IMR-90 (cell line): ENCODE measurements at regions not wholly inside any gene's neighbourhood (a gene's known extent, or its start where the extent isn't known, plus 50 kb on each side); places are given as distances from the start of the nearest gene placed in this dataset.

ENCODE experiments used
- ATAC-seq: fragments of 200-7000 bp; cut with Tn5 transposase; 2 replicates; pipeline ENCODE4 v1.9.1; 2020; ENCODE audit warnings: low read depth, mild to moderate bottlenecking, moderate library complexity
- BruUV-seq: library from RNA; stranded (reverse); fragments of 400-500 nt; replicated peaks from 2 replicates; lab custom pipeline; 2021; lab: Mats Ljungman, UMichigan
- CTCF ChIA-PET: fragments of 300-600 bp; formaldehyde crosslinking; extraction: SDS; loops from one replicate; lab custom pipeline; 2021; ENCODE audit warnings: antibody characterized with exemption; lab: Yijun Ruan, JAX
- POLR2A ChIA-PET: fragments of 300-600 bp; sonication (Branson Sonifier 250); formaldehyde crosslinking; loops from one replicate; lab custom pipeline; 2022; ENCODE audit warnings: antibody characterized with exemption; ENCODE audit not compliant: unreplicated experiment; lab: Charles Lee
- DNase-seq: peaks from one replicate; pipeline ENCODE4 v3.0.0; 2013
- H2AFZ ChIP-seq: replicated peaks from 2 replicates; pipeline ENCODE3; 2013; ENCODE audit warnings: low read length, mild to moderate bottlenecking; ENCODE audit not compliant: poor library complexity
- H2AK5ac ChIP-seq: 2 replicates; pipeline ENCODE4 v1.6.1; 2013; ENCODE audit warnings: low read depth, low read length, inconsistent platforms
- H2AK9ac ChIP-seq: replicated peaks from 2 replicates; pipeline ENCODE3; 2013; ENCODE audit warnings: mild to moderate bottlenecking, low read depth, low read length, moderate library complexity; ENCODE audit not compliant: poor library complexity
- H2BK120ac ChIP-seq: 2 replicates; pipeline ENCODE4 v1.6.1; 2013; ENCODE audit warnings: low read depth, low read length, inconsistent platforms
- H2BK15ac ChIP-seq: 3 replicates; pipeline ENCODE4 v1.6.1; 2013; ENCODE audit warnings: low read depth, low read length, inconsistent platforms
- H2BK20ac ChIP-seq: 2 replicates; pipeline ENCODE4 v1.6.1; 2013; ENCODE audit warnings: low read depth, mild to moderate bottlenecking, inconsistent platforms, low read length, moderate library complexity
- H2BK5ac ChIP-seq: 2 replicates; pipeline ENCODE4 v1.6.1; 2013; ENCODE audit warnings: mild to moderate bottlenecking, low read depth, low read length, inconsistent platforms; ENCODE audit not compliant: poor library complexity, severe bottlenecking
- H3K14ac ChIP-seq: replicated peaks from 2 replicates; pipeline ENCODE4 v1.6.1; 2013; ENCODE audit warnings: low read depth, low read length, inconsistent platforms
- H3K18ac ChIP-seq: 2 replicates; pipeline ENCODE4 v1.6.1; 2013; ENCODE audit warnings: low read depth, low read length, control low read depth
- H3K23ac ChIP-seq: 2 replicates; pipeline ENCODE4 v1.6.1; 2013; ENCODE audit warnings: low read depth, low read length, inconsistent platforms
- H3K27ac ChIP-seq: 2 replicates; pipeline ENCODE4 v1.5.1; 2013; ENCODE audit warnings: mild to moderate bottlenecking, control low read depth, low read length; ENCODE audit not compliant: insufficient read depth
- H3K27me3 ChIP-seq: 2 replicates; pipeline ENCODE4 v1.6.1; 2013; ENCODE audit warnings: low read length; ENCODE audit not compliant: control insufficient read depth, insufficient read depth
- H3K36me3 ChIP-seq: 2 replicates; pipeline ENCODE4 v1.6.1; 2013; ENCODE audit warnings: low read length, mixed read lengths; ENCODE audit not compliant: control insufficient read depth, insufficient read depth
- H3K4ac ChIP-seq: 2 replicates; pipeline ENCODE4 v1.6.1; 2013; ENCODE audit warnings: low read depth, low read length, inconsistent platforms
- H3K4me1 ChIP-seq: 2 replicates; pipeline ENCODE4 v1.6.1; 2013; ENCODE audit warnings: low read length, mixed read lengths; ENCODE audit not compliant: control insufficient read depth, insufficient read depth
- H3K4me2 ChIP-seq: 2 replicates; pipeline ENCODE4 v1.6.1; 2013; ENCODE audit warnings: low read depth, mild to moderate bottlenecking, control low read depth, low read length, moderate library complexity
- H3K4me3 ChIP-seq: 2 replicates; pipeline ENCODE4 v1.5.1; 2013; ENCODE audit warnings: low read depth, mild to moderate bottlenecking, control low read depth, low read length, moderate library complexity; ENCODE audit not compliant: insufficient read depth
- H3K56ac ChIP-seq: 2 replicates; pipeline ENCODE4 v1.6.1; 2013; ENCODE audit warnings: low read length, inconsistent platforms; ENCODE audit not compliant: insufficient read depth; ENCODE audit errors: extremely low read depth
- H3K79me1 ChIP-seq, 2 experiments: 2 replicates each; pipeline ENCODE4 v1.6.1; 2013; ENCODE audit warnings: low read length in 2 of 2, inconsistent platforms in 1 of 2, low read depth in 1 of 2
- H3K9ac ChIP-seq: 2 replicates; pipeline ENCODE4 v1.6.1; 2013; ENCODE audit warnings: low read depth, low read length, control low read depth
- H3K9me1 ChIP-seq: 2 replicates; pipeline ENCODE4 v1.6.1; 2013; ENCODE audit warnings: low read length, inconsistent platforms; ENCODE audit not compliant: insufficient read depth
- H3K9me3 ChIP-seq: 2 replicates; pipeline ENCODE4 v1.6.1; 2013; ENCODE audit warnings: low read length; ENCODE audit not compliant: control insufficient read depth, insufficient read depth
- H4K20me1 ChIP-seq: 2 replicates; pipeline ENCODE4 v1.6.1; 2013; ENCODE audit warnings: low read length, inconsistent platforms; ENCODE audit not compliant: insufficient read depth
- H4K5ac ChIP-seq: 2 replicates; pipeline ENCODE4 v1.6.1; 2013; ENCODE audit warnings: mild to moderate bottlenecking, low read depth, low read length, control low read depth
- H4K8ac ChIP-seq, 2 experiments: 2 replicates each; pipeline ENCODE4 v1.6.1; 2013; ENCODE audit warnings: low read depth in 2 of 2, low read length in 2 of 2, control low read depth in 1 of 2, inconsistent platforms in 1 of 2
- H4K91ac ChIP-seq: 2 replicates; pipeline ENCODE4 v1.6.1; 2013; ENCODE audit warnings: low read depth, low read length, inconsistent platforms; ENCODE audit not compliant: insufficient read depth
- BHLHE40 ChIP-seq: fragments of 150-350 bp; IDR thresholded peaks from 2 replicates; pipeline ENCODE4 v1.6.1; 2016; ENCODE audit warnings: mild to moderate bottlenecking, low read depth, low read length
- FOS ChIP-seq: fragments of 150-350 bp; IDR thresholded peaks from 2 replicates; pipeline ENCODE4 v1.6.1; 2016; ENCODE audit warnings: low read depth, low read length
- MAFK ChIP-seq: IDR thresholded peaks from 2 replicates; pipeline ENCODE4 v1.6.1; 2012; ENCODE audit warnings: low read depth, low read length, improper control_type of control experiment
- MAZ ChIP-seq: IDR thresholded peaks from 2 replicates; pipeline ENCODE4 v1.6.1; 2012; ENCODE audit warnings: low read depth, mild to moderate bottlenecking, low read length, improper control_type of control experiment, moderate library complexity, borderline replicate concordance
- RAD21 ChIP-seq: IDR thresholded peaks from 2 replicates; pipeline ENCODE4 v1.6.1; 2012; ENCODE audit warnings: low read length, improper control_type of control experiment
- RCOR1 ChIP-seq: IDR thresholded peaks from 2 replicates; pipeline ENCODE4 v1.6.1; 2012; ENCODE audit warnings: mild to moderate bottlenecking, low read length, improper control_type of control experiment; ENCODE audit not compliant: insufficient replicate concordance
- RFX5 ChIP-seq: IDR thresholded peaks from 2 replicates; pipeline ENCODE4 v1.8.0; 2012; ENCODE audit warnings: low read depth, mild to moderate bottlenecking, low read length, moderate library complexity
- SMC3 ChIP-seq: fragments of 150-350 bp; IDR thresholded peaks from 2 replicates; pipeline ENCODE4 v1.6.1; 2016; ENCODE audit warnings: low read depth, mild to moderate bottlenecking, antibody characterized with exemption, low read length, moderate library complexity
- WGBS, 2 experiments: methylation state at CpG; one replicate each; pipeline versions ENCODE4 v1.1.5 to v1.1.7; 2013; ENCODE audit warnings: missing lambda C conversion rate in 2 of 2; ENCODE audit not compliant: insufficient read length in 1 of 2; ENCODE audit errors: extremely low coverage in 2 of 2; 5-methylcytosine and 5-hydroxymethylcytosine counted together
- dilution Hi-C: fragments of 300-500 bp; cut with HindIII; formaldehyde crosslinking; loops from one replicate; pipeline ENCODE4 v1.14.3; 2018; ENCODE audit warnings: low sequenced_read_pairs; ENCODE audit not compliant: unreplicated experiment
- in situ Hi-C: fragments of 300-500 bp; cut with MboI; formaldehyde crosslinking; loops from 3 replicates; pipeline ENCODE4 v1.14.3; 2019; ENCODE audit warnings: low sequenced_read_pairs, inconsistent platforms, mixed read lengths
- intact Hi-C: fragments of 100-400 bp; cut with micrococcal nuclease; formaldehyde crosslinking; loops from 2 replicates; pipeline ENCODE4 v1.10.0; 2022
- TF ChIP-seq, protein P1 (sequence below): fragments of 150-350 bp; IDR thresholded peaks from 2 replicates; pipeline ENCODE4 v1.6.1; 2017; ENCODE audit warnings: mild to moderate bottlenecking, antibody characterized with exemption, low read length, low read depth
- TF ChIP-seq, protein P2 (sequence below): fragments of 150-350 bp; IDR thresholded peaks from 2 replicates; pipeline ENCODE4 v1.6.1; 2016; ENCODE audit warnings: low read depth, mild to moderate bottlenecking, low read length, moderate library complexity, borderline replicate concordance

DNA sequence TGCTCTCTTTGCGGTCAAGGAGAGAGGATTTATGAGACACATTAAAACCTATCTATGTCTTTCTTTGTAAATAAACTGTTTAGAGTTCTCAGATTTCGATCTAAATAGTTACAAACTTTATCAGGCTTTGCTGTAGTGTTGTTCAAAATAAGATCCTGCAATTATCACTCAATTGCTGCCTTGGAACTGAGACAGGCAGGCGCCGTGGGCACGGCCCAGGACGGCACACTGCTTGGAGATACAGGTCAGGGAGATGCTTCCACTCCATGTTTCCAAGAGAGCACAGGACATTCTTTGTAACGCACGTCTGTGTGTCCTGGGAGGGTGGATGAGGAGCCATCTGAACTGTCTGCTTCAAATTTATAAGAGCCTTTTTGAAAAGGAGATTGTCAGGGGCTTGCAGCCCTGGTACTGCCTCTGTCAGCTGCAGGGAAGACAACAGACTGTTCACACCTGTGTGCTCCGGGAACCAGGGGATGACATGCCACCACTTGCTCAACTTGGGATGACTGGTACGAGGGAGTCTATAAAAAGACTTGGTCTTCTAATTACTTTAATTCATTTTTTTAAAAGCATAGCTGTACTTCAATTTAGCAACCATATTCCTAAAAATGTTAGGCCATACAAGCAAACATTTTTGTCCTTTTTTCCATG is 472.9 kb upstream of the RUNX1 start:
- Histone ChIP-seq H2BK5ac (no peak overlapping the region), H2AK9ac (no peak overlapping the region), H3K4me3 (no peak overlapping the region), H4K20me1 (no peaks in the 10 kb centered on the region), H2AFZ (no peak overlapping the region), H3K23ac (no peak overlapping the region), H4K5ac (no peak overlapping the region), H4K91ac (no peak overlapping the region), H3K27me3 (no peaks in the 10 kb centered on the region), H3K56ac (no peak overlapping the region), H3K9me1 (peaks cover 7% of the 10 kb centered on the region; the same call in 1 of the 2 replicates), H3K27ac (no peak overlapping the region), H2AK5ac (no peak overlapping the region), H3K4me1 (no peaks in the 10 kb centered on the region; the same call in 1 of the 2 replicates), H3K18ac (no peak overlapping the region), H2BK120ac (no peak overlapping the region), H3K4ac (no peak overlapping the region), H3K36me3 (no peaks in the 10 kb centered on the region), H3K4me2 (no peak overlapping the region), H3K14ac (no peak overlapping the region), H3K9ac (no peak overlapping the region), H2BK15ac (no peak overlapping the region), H3K9me3 (no peaks in the 10 kb centered on the region), H2BK20ac (no peak overlapping the region; the same call in 1 of the 2 replicates), H3K79me1 (no peaks in the 10 kb centered on the region), H4K8ac (no peak overlapping the region)
- no peak for TF ChIP-seq MAFK
- TF ChIP-seq, protein P1, sequence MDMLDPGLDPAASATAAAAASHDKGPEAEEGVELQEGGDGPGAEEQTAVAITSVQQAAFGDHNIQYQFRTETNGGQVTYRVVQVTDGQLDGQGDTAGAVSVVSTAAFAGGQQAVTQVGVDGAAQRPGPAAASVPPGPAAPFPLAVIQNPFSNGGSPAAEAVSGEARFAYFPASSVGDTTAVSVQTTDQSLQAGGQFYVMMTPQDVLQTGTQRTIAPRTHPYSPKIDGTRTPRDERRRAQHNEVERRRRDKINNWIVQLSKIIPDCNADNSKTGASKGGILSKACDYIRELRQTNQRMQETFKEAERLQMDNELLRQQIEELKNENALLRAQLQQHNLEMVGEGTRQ = no peak
- TF ChIP-seq FOS = no peak
- TF ChIP-seq RAD21 = no peak
- TF ChIP-seq MAZ = no peak
- TF ChIP-seq RCOR1 = no peak
- TF ChIP-seq RFX5 = no peak
- no peak for TF ChIP-seq BHLHE40
- TF ChIP-seq, protein P2, sequence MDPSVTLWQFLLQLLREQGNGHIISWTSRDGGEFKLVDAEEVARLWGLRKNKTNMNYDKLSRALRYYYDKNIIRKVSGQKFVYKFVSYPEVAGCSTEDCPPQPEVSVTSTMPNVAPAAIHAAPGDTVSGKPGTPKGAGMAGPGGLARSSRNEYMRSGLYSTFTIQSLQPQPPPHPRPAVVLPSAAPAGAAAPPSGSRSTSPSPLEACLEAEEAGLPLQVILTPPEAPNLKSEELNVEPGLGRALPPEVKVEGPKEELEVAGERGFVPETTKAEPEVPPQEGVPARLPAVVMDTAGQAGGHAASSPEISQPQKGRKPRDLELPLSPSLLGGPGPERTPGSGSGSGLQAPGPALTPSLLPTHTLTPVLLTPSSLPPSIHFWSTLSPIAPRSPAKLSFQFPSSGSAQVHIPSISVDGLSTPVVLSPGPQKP = no peak
- no peak for TF ChIP-seq SMC3
- CTCF ChIA-PET = no interaction called here
- ATAC-seq (no peak), DNase-seq (no peak)
- POLR2A ChIA-PET = no interaction called here
- no TSS peak for BruUV-seq
- intact Hi-C loops = no loop called here
- in situ Hi-C loops = no loop called here
- dilution Hi-C loops = no loop called here
- 100% methylated on average over 2 of the region's 10 CpGs; no CpG with 5 or more reads in 1 of the 2 experiments for WGBS, 2 experiments
